WTC11 (cell line): ENCODE measurements at regions not wholly inside any gene's neighbourhood (a gene's known extent, or its start where the extent isn't known, plus 50 kb on each side); places are given as distances from the start of the nearest gene placed in this dataset.

Experiments
- ATAC-seq: fragments of 200-7000 bp; cut with Tn5 transposase; 2 replicates; pipeline ENCODE4 v1.10.0; 2021; ENCODE audit warnings: mild to moderate bottlenecking, moderate library complexity
- CTCF ChIA-PET: fragments of 300-600 bp; sonication (Branson Sonifier 250); formaldehyde crosslinking; loops from one replicate; lab custom pipeline; 2021; ENCODE audit warnings: antibody characterized with exemption; lab: Charles Lee
- POLR2A ChIA-PET: fragments of 350-600 bp; sonication (Branson Sonifier 250); formaldehyde crosslinking; loops from one replicate; lab custom pipeline; 2021; ENCODE audit warnings: antibody characterized with exemption; lab: Charles Lee
- DNase-seq: peaks from one replicate; pipeline ENCODE4 v3.0.0; 2021; ENCODE audit warnings: low spot score
- H3K27ac Mint-ChIP-seq: 2 replicates; pipeline ENCODE4 v1.8.0; 2021; ENCODE audit warnings: mixed read lengths
- H3K27me3 Mint-ChIP-seq: 2 replicates; pipeline ENCODE4 v1.8.0; 2021; ENCODE audit warnings: low read depth, mild to moderate bottlenecking, moderate library complexity, mixed read lengths
- H3K36me3 Mint-ChIP-seq: 2 replicates; pipeline ENCODE4 v1.8.0; 2021; ENCODE audit warnings: mixed read lengths
- H3K4me1 Mint-ChIP-seq: 2 replicates; pipeline ENCODE4 v1.8.0; 2022; ENCODE audit warnings: mixed read lengths
- H3K4me3 Mint-ChIP-seq: 2 replicates; pipeline ENCODE4 v1.8.0; 2021; ENCODE audit warnings: mild to moderate bottlenecking, moderate library complexity, mixed read lengths
- H3K9me3 Mint-ChIP-seq: 2 replicates; pipeline ENCODE4 v1.8.0; 2021; ENCODE audit warnings: mixed read lengths
- ARID4B ChIP-seq: sonication (generic); formaldehyde crosslinking; IDR thresholded peaks from 2 replicates; pipeline ENCODE4 v1.8.0; 2023; ENCODE audit warnings: missing genetic modification reagents, mild to moderate bottlenecking, borderline replicate concordance
- ATF3 ChIP-seq: sonication (generic); formaldehyde crosslinking; conservative IDR thresholded peaks from 2 replicates; pipeline ENCODE4 v1.8.1; 2022; ENCODE audit warnings: mild to moderate bottlenecking, missing genetic modification reagents
- E2F5 ChIP-seq: sonication (generic); formaldehyde crosslinking; IDR thresholded peaks from 2 replicates; pipeline ENCODE4 v1.8.1; 2022; ENCODE audit warnings: mild to moderate bottlenecking, moderate library complexity, missing genetic modification reagents
- ELF4 ChIP-seq: sonication (generic); formaldehyde crosslinking; IDR thresholded peaks from 2 replicates; pipeline ENCODE4 v1.8.1; 2022; ENCODE audit warnings: low read depth, mild to moderate bottlenecking, moderate library complexity, missing genetic modification reagents
- EMX1 ChIP-seq: fragments of 250-450 bp; sonication (Bioruptor Pico); IDR thresholded peaks from 2 replicates; pipeline ENCODE4 v1.8.0; 2021; ENCODE audit warnings: mild to moderate bottlenecking
- FOXJ3 ChIP-seq: sonication (generic); formaldehyde crosslinking; IDR thresholded peaks from 2 replicates; pipeline ENCODE4 v1.9.0; 2021; ENCODE audit warnings: missing genetic modification reagents, mild to moderate bottlenecking, borderline replicate concordance
- FOXP4 ChIP-seq: sonication (generic); formaldehyde crosslinking; IDR thresholded peaks from 2 replicates; pipeline ENCODE4 v1.8.0; 2022; ENCODE audit warnings: mild to moderate bottlenecking, missing genetic modification reagents
- GABPB1 ChIP-seq: sonication (generic); formaldehyde crosslinking; IDR thresholded peaks from 2 replicates; pipeline ENCODE4 v1.8.1; 2023; ENCODE audit warnings: mild to moderate bottlenecking, missing genetic modification reagents
- HMGA2 ChIP-seq: fragments of 250-450 bp; sonication (Bioruptor Pico); IDR thresholded peaks from 2 replicates; pipeline ENCODE4 v1.4.0; 2021; ENCODE audit warnings: mild to moderate bottlenecking, moderate library complexity
- IRF2 ChIP-seq: sonication (generic); formaldehyde crosslinking; IDR thresholded peaks from 2 replicates; pipeline ENCODE4 v1.8.0; 2022; ENCODE audit warnings: low read depth, missing genetic modification reagents, borderline replicate concordance
- NFYB ChIP-seq: sonication (generic); formaldehyde crosslinking; conservative IDR thresholded peaks from 2 replicates; pipeline ENCODE4 v1.8.0; 2022; ENCODE audit warnings: low read depth, missing genetic modification reagents
- NR1H2 ChIP-seq: sonication (generic); formaldehyde crosslinking; IDR thresholded peaks from 2 replicates; pipeline ENCODE4 v1.9.0; 2021; ENCODE audit warnings: mild to moderate bottlenecking, moderate library complexity, missing genetic modification reagents
- NR3C1 ChIP-seq: sonication (generic); formaldehyde crosslinking; conservative IDR thresholded peaks from 2 replicates; pipeline ENCODE4 v1.8.1; 2023; ENCODE audit warnings: low read depth, mild to moderate bottlenecking, missing genetic modification reagents
- SP1 ChIP-seq: sonication (generic); formaldehyde crosslinking; conservative IDR thresholded peaks from 2 replicates; pipeline ENCODE4 v1.8.1; 2022; ENCODE audit warnings: missing genetic modification reagents
- TEAD1 ChIP-seq: sonication (generic); formaldehyde crosslinking; IDR thresholded peaks from 2 replicates; pipeline ENCODE4 v1.8.0; 2022; ENCODE audit warnings: mild to moderate bottlenecking, missing genetic modification reagents
- TEAD4 ChIP-seq: sonication (generic); formaldehyde crosslinking; IDR thresholded peaks from 2 replicates; pipeline ENCODE4 v1.8.0; 2022; ENCODE audit warnings: mild to moderate bottlenecking, missing genetic modification reagents
- TP53 ChIP-seq: sonication (generic); formaldehyde crosslinking; IDR thresholded peaks from 2 replicates; pipeline ENCODE4 v1.8.1; 2023; ENCODE audit warnings: mild to moderate bottlenecking, missing genetic modification reagents
- USF2 ChIP-seq: sonication (generic); formaldehyde crosslinking; IDR thresholded peaks from 2 replicates; pipeline ENCODE4 v1.8.1; 2023; ENCODE audit warnings: mild to moderate bottlenecking, missing genetic modification reagents, moderate library complexity
- ZBTB43 ChIP-seq: sonication (generic); formaldehyde crosslinking; IDR thresholded peaks from 2 replicates; pipeline ENCODE4 v1.8.1; 2023; ENCODE audit warnings: mild to moderate bottlenecking, missing genetic modification reagents
- ZMAT4 ChIP-seq: fragments of 250-450 bp; sonication (Bioruptor Pico); IDR thresholded peaks from 2 replicates; pipeline ENCODE4 v1.9.0; 2021; ENCODE audit warnings: mild to moderate bottlenecking
- ZNF138 ChIP-seq: sonication (generic); formaldehyde crosslinking; conservative IDR thresholded peaks from 2 replicates; pipeline ENCODE4 v1.8.1; 2022; ENCODE audit warnings: mild to moderate bottlenecking, moderate library complexity, missing genetic modification reagents
- ZNF232 ChIP-seq: sonication (generic); formaldehyde crosslinking; IDR thresholded peaks from 2 replicates; pipeline ENCODE4 v1.8.0; 2022; ENCODE audit warnings: mild to moderate bottlenecking, missing genetic modification reagents
- ZNF281 ChIP-seq: sonication (generic); formaldehyde crosslinking; IDR thresholded peaks from 2 replicates; pipeline ENCODE4 v1.8.0; 2023; ENCODE audit warnings: mild to moderate bottlenecking, missing genetic modification reagents
- ZNF396 ChIP-seq: fragments of 250-450 bp; sonication (Bioruptor Pico); IDR thresholded peaks from 2 replicates; pipeline ENCODE4 v1.8.0; 2021; ENCODE audit warnings: mild to moderate bottlenecking, moderate library complexity, borderline replicate concordance

GRCh38 chr5:125708583-125708982 is 714.6 kb upstream of the GRAMD2B start (continued):
- TF ChIP-seq USF2 (CRISPR knock-in tag) (no peak), ARID4B (CRISPR knock-in tag) (no peak), NFYB (no peak), NR1H2 (no peak), E2F5 (CRISPR knock-in tag) (no peak), IRF2 (CRISPR knock-in tag) (no peak)
- TF ChIP-seq, all 79 proteins: peak for 0

- Mint-ChIP-seq H3K27ac (no peak overlapping the region), H3K36me3 (peaks cover 7% of the 10 kb centered on the region), H3K27me3 (no peaks in the 10 kb centered on the region; the same call in 1 of the 2 replicates), H3K4me1 (peaks cover 16% of the 10 kb centered on the region), H3K9me3 (peaks cover 11% of the 10 kb centered on the region), H3K4me3 (no peak overlapping the region)
- ATAC-seq: no peak
- ChIA-PET POLR2A (no interaction called here), CTCF (no interaction called here)
- DNase-seq: no peak
- TF ChIP-seq ZNF232 (CRISPR knock-in tag): no peak
- no peak for TF ChIP-seq TEAD4
- TF ChIP-seq NR1H2: no peak
- no peak for TF ChIP-seq FOXJ3
- TF ChIP-seq ZBTB43 (CRISPR knock-in tag): no peak
- TF ChIP-seq NR3C1 (CRISPR knock-in tag): no peak
- TF ChIP-seq TEAD1: no peak
- TF ChIP-seq SP1 (CRISPR knock-in tag): no peak
- no peak for TF ChIP-seq EMX1 (CRISPR knock-in tag)
- TF ChIP-seq ATF3 (CRISPR knock-in tag): no peak
- no peak for TF ChIP-seq ZMAT4 (CRISPR knock-in tag)
- no peak for TF ChIP-seq FOXP4 (CRISPR knock-in tag)
- no peak for TF ChIP-seq HMGA2 (CRISPR knock-in tag)
- TF ChIP-seq ELF4: no peak
- TF ChIP-seq TP53 (CRISPR knock-in tag): no peak
- TF ChIP-seq ZNF396 (CRISPR knock-in tag): no peak
- TF ChIP-seq GABPB1 (CRISPR knock-in tag): no peak
- no peak for TF ChIP-seq ZNF138 (CRISPR knock-in tag)
- TF ChIP-seq ZNF281 (CRISPR knock-in tag): no peak
Observed at GRCh38 chr5:125710745-125711144, 712.5 kb upstream of the GRAMD2B start.
